Dermis blood vessel endothelial cell (primary cell): ENCODE measurements at regions not wholly inside any gene's neighbourhood (a gene's known extent, or its start where the extent isn't known, plus 50 kb on each side); places are given as distances from the start of the nearest gene placed in this dataset.

Source experiments
- DNase-seq: peaks from one replicate; pipeline ENCODE4 v3.0.0; 2010

DNA sequence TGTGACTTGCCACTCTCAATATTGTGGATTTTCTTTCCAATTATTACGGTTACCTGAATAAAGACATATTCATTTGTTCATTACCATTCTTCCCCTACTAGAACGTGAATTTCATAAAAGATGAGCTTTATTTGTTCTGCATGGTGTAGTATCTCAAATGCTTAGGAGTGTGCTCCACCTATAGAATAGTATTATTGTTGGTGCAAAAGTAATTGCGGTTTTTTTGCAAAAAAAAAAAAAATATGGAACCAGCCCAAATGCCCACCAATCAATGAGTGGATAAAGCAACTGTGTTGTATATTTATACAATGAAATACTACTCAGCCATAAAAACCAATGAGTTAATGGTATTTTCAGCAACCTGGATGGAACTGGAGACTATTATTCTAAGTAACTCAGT, 525.5 kb upstream of the PRKX start:
- DNase-seq = no peak

DNA sequence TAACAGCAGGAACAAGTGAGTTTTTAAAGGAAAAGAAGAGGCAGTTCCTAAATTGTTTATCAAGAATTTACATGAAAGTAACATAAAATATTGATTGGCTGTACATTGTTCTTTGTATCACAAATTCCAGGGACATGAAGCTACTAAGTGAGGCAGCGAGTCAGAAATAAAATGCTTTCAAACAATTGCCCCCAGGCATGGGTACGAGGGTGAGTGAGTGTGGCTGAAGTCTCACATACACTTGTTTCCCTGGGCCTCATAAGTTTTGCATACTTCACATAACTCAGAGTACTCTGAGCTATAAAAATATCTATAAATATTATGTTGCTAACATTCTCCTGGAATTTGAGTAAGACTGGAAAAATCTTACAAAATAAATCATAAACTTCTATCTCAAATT, 511.6 kb upstream of the PRKX start:
- no peak for DNase-seq

DNA sequence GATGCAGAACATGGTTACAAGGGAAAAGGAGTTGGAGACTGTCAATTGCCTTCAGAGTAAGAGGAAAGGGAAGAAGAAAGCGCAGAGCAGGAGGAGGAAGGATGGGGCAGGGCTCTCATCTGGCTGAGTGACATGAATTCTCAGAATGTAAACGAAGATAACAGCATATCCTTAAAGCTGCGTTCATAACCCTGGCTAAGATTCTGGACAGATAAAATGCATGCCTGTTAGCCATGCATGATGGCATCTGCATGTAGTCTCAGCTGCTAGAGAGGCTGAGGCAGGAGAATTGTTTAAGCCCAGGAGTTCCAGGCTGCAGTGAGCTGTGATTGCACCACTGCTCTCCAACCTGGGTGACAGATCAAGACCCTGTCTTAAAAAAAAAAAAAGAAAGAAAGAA, 493.5 kb upstream of the PRKX start:
- DNase-seq = no peak

DNA sequence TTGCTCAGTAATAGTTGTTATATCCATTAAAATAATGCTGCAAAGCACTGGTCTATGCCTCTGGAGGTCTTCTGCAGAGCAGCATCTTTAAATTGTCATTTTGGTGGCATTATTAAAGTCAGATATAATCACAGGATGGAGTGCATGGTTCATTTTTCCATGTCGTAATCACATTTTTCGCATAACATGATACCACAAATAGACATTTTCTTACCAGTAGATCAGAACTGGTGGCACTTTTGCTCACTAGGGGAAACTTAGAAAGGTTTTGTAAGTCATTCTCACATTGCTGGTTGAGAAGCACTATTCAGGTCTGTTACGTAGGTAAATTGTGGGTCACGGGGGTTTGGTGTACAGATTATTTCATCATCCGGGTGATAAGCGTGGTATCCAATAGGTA, 484.5 kb upstream of the PRKX start:
- no peak for DNase-seq

DNA sequence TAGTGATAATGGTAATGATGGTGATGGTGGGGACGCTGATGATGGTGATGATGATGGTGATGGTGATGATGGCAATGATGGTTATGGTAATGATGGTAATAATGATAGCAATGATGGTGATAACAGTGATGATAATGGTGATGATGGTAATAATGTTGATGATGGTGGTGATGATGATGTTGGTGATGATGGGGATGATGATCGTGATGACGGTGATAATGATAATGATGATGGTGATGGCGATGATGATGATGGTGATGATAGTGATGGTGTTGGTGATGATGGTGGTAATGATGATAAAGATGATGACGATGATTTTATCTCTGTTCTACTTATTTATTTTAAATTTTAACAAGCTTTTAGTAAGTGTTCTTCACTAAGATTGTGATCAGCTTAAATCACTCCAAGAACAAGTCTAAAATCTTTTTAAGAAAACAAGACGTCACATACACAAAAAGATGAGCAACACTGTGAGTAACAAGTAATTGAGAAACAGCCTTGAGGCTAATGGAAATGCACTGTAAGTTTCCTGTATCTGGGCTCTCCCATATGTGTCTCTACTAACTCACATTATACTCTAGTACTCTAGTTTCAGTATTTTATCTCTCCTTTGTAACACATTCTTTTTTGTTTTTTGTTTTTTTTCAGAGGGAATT, 480.2 kb upstream of the PRKX start:
- DNase-seq = no peak

DNA sequence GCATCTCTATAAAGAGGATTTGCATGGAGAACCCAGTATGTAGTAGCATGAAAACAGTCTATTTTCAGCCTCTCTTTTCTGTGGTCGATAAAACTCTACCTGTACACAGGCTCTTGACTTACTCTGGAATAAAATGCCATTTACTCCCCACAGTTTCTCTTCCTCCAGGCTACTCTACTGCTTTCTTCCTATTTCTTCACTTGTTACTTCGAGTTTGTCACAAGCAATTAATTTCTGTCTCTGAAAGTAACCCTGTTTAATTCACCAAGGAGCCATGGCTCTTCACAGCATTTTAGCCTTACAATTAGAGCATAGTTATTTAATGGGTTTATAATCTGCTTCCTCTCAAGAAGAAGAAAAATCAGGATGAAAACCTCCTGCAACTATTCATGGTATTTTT, 472.9 kb upstream of the PRKX start:
- no peak for DNase-seq

DNA sequence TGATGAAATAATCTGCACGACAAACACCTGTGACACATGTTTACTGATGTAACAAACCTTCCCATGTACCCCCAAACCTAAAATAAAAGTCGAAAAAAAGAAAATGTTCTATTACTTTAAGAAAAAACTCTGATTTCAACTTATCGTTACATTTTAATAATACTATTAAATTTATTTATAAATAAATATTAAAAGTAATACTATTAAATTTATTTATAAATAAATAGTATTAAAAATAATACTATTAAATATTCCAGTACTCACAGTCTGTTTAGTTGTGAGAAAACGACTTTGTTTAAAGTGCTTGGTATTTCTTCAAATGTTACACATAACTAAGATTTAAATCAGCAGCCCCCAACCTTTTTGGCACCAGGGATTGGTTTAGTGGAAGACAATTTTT, 471.6 kb upstream of the PRKX start:
- DNase-seq = no peak

DNA sequence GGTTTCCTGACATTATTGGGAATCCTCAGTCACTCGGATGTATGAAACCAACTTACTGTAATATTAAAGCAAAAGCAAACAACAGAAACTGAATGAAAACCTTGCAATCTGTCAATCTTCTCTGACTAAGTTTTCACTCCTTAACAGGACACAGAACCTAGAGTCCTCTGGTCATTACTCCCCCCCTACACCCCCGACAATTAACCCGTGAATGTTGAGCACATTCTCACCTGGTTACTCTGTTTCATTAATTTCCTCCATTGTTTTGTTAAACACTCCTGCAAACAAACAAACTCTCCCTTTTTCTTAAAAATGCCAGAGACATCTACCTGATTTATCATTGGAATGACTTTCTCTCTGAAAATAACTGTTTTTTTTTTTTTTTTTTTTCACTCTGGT, 469.0 kb upstream of the PRKX start:
- DNase-seq = no peak

DNA sequence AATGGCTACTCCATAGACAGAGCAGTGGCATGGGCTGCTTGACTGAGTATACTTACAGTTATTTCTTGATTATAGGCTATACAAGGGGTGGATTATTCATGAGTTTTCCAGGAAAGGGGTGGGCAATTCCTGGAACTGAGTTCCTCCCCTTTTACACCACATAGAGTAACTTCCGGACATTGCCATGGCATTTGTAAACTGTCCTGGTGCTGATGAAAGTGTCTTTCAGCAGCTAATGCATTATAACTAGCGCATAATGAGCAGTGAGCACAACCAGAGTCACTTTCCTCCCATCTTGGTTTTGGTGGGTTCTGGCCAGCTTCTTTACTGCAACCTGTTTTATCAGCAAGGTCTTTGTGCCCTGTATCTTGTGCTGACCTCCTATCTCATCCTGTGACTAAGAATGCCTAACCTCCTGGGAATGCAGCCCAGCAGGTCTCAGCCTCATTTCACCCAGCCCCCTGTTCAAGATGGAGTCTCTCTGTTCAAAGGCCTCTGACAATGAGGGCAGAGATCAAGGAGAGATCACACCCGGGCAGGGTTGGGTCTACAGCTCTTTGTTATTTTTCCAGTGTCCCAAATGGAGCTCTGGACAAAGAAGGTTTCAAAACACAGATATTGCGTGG, 468.4 kb upstream of the PRKX start:
- DNase-seq = no peak

DNA sequence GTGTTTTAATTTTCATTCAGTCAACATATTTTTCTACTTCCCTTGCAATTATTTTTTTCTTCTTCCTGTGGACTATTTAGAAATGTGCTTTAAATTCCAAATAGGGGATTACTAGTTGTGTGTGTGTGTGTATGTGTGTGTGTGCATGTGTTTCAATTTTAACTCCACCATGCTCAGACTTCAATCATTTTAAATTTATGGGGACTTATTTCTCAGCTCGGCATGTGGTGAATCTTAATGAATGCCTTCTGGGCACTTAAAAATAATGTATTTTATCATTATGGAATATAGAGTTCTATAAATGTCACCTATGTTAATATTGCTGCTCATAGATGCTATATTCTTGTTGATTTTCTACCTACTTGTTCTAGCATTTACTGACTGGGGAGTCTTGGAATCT, 465.6 kb upstream of the PRKX start:
- DNase-seq = no peak

DNA sequence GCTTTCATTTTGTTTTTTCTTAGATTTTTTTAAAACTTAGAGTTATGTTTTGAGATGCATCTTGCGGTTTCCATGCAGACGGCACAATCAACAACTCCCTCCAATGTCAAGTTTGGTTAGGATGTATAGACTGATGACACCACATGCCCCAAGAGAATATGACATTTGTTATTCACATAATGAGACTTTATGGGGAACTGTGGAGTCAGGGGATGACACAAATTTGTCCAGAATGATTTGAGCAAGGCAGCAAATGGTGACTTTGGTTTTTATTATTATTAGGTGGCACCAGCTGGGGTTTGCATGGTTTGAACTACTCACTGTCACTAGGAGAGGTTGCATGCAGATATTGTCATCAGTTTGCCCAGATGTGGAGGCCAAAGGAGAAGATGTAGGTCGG, 461.8 kb upstream of the PRKX start:
- DNase-seq = no peak

DNA sequence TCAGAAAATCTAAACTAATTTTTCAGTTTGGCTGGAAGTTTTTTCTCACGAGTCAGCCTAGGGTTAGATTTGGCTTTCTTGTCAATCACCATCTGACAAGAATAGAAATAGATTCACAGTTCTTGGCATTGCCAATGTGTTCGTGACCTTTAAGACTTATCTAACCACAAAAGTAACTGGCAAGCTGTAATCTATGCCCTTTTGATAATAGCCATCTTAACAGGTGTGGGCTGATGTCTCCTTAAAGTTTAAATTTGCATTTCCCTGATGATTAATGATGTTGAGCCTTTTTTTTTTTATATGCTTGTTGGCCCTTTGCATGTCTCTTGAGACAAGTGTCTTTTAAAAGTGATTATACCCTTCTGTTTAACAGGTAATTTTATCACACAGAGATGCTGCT, 460.3 kb upstream of the PRKX start:
- no peak for DNase-seq

DNA sequence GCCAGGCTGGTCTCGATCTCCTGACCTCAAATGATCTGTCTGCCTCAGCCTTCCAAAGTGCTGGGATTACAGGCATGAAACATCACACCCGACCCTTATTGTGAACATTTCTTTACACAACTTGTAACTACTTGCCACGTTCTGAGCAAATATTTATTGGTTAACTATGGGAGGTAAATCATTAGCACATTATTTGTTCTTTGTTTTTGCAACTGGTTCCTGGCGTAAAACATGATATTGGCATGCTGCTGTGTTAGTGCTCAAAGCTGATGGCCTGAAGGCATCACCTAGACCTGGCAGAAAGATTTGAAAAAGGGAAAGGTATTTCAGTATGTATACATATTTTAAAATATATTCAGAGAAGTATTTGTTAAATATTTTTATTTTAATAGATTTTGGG, 438.3 kb upstream of the PRKX start:
- no peak for DNase-seq

DNA sequence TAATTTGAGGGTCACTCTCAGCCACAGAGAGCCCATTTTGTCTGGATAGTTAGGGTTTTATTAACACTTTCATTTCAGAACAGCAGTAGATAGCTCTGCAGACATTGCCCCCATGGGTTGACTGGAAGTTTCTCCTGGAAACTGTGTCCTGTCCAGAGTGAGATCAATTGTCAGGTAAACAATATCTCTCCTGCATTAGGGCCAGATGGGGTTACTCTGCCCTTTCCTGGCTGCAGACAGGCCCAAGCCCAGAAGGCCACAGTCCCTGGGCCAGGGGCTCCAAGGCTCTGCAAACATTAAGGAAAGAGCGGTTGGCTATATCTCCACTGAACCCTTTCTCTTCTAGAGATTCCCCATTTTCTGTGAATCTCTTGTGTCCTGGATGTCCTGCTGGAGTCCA, 436.8 kb upstream of the PRKX start:
- no peak for DNase-seq

DNA sequence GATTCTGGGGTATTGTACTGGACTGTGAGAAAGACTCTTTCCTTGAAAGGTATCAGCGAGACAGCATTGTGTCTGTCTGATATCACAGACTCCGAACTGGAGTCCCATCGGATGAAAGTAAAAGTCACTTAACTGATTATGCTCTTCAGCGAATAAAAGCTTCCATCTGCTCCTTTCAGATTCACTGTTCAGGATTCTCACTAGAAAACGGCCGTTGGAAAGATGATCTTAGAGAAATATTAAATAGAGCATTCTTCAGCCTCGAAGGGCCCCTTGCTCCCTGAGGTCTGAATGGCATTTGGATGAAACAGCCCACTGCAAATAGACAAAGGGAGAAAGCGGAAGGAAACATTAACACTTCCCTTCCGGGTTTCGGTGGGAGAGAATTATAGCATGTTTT, 416.2 kb upstream of the PRKX start:
- no peak for DNase-seq

DNA sequence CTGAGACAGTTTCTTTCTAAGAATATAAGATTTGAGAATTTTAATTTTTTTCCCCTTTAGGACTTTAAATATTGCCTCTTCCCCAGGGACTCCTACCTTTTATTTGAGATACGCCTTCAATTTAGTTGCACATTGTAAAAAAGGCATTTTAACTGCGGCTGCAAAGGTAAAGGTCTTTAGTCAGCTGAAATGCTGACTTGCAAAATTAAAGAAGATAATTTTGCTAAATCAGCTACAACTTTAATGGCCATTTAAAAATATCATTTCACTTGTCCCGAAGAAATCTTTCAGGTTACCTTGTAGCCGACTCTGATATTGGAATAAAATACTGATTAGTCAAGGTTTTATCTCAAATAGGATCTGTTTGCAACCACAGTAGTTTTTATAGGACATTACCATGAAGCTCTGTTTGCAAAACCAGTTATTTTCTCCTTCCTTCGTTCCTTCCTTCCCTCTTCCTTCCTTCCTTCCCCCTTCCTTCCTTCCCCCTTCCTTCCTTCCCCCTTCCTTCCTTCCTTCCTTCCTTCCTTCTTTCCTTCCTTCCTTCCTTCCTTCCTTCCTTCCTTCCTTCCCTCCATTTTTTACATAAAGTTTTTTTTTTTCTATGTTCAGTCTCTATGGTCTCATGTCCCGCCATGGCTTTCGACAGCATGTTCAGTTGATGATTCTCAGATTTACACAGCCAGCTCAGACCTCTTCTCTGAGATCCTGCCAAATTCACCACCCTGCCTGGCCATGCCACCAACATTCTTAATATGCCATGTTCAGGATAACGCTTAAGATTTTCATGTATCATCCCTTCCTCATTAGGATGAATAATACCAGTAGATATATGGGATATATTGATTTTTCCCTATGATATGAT, 405.4 kb upstream of the PRKX start:
- DNase-seq = no peak

DNA sequence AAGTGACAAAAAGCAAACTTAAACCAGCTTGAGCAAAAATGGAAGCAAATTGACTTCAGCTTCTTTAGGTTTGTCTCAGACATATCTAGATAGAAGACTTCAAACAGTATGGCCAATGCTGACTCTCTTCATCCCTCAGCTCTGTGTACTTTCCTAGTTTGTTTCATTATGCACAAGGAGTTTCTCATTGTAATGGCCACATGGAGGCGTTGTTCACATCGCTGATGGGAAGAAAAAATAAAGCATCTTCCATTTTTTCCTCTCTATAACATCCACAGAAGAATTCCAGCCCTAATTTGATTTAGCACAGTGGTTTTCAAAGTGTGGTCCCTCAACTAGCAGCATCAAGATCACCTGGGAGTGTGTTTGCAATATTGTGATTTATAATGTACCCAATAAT, 397.5 kb upstream of the PRKX start:
- DNase-seq = no peak

DNA sequence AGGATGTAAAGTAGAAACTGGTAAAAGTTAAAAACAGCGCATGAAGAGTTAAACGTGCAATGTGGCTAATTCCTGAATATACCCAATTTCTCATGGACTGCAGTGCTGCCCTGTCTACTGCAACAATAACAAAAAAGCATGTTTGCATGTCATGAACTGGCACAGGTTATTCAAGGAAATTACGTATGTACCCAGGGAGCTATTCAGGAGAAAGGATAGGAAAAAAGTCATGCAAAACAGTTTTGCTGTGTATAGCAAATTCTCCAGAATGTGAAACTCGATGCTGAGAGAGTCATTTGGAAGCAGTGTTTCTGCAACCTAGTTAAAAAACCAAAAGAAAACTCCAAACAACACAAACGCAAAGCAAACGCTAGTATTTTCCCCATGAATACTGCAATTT, 381.5 kb upstream of the PRKX start:
- DNase-seq = no peak

DNA sequence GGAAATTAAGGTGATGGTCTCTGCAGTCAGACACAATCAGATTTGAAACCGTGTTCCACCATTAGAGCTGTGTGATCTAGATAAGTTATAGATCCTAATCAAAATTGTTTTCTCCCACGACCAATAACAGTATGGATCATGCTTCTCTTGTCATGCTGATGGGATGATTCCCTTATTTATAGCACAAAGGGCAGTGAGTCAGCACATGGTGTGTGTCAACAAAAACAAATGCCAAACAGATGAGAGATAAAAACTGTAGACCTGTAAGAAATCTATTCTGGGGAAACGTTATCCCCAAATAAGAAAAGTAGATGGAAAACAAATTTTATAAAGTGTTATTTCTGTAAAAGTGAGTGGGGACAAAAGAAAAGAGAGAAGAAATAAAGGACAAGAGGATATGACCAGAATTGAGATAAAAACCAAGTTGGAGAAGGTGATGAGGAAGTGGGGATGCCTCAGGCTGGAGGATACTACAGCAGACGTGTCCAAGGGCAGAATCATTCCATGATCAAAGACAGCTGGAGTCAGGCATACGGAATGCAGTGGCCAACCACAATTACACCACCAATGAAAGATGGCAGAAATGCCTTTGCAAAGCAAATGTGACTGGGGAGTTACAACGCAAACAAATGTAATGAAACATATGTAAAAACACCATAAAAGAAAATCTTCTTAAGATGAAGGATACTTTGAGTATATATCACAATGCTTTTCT, 377.8 kb upstream of the PRKX start:
- no peak for DNase-seq

DNA sequence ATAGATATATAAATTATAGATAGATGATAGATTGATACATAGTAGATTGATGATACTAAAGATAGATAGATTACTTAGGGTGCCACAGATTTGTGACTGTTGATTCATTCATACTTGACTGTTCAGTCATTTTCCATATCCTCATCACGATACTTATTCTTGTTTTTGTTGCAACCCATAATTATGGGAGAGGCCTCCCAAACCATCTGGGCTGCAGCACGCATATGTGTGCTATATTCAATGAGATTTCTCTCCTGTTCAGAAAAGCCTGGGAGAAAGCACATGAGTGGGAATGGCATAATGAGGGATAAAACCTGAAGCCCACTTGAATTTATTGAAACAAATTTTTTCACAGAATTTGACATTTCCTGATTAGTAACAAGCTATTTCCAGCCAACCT, 346.4 kb upstream of the PRKX start:
- DNase-seq = no peak

DNA sequence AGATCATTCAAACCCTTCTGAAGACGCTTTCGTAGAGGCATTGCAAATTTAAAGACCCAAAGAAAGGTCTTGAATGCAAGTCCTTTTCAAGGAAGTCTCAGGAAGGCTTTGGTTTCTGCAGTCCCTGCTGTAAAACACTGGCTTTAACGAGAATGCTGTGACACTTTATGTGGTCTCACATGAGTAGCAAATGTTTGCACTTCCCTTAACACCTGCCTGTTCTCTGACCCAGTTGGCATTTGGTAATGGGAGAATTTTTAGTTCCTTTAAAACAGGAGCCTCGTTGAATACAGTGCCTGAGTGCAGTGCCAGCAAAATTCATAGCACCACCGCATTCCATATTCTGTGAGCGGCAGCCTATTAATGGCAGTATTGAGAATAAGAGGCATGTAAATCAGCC, 330.5 kb upstream of the PRKX start:
- no peak for DNase-seq

DNA sequence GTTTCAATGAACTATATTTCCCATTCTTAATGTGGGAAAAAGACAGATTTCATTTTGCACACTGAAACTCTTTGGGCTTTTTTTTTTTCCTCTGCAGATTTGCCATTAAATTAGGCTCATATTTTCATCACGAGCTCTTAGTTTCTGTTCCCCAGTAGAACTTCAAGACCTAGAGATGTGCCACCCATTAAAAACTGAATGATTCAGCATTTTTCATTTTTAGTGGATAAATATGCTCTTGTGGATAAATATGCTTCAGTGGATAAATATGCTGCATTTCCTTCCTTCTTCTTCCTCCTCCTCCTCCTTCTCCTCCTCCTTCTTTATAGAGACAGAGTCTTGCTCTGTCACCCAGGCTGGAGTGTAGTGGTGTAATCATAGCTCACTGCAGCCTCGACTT, 322.4 kb upstream of the PRKX start:
- no peak for DNase-seq

DNA sequence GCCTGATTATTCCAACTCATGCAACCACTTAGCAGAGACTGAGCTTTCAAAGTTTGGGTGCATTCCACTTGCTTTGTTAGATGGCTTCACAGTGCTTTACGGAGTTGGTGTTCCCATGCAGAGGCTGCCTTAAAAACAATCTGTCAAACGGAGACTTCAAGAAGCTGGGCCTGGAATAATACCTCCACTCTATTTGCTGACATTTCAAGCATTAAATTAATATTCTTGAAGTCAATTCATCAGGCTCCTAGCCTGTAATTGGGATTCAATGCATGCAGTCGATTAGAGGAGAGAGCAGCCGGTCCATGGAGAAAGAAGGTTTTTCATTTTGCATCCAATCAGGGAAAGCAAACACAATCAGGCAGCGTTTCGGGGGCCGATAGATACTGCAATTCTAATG, 314.7 kb upstream of the PRKX start:
- DNase-seq = no peak

DNA sequence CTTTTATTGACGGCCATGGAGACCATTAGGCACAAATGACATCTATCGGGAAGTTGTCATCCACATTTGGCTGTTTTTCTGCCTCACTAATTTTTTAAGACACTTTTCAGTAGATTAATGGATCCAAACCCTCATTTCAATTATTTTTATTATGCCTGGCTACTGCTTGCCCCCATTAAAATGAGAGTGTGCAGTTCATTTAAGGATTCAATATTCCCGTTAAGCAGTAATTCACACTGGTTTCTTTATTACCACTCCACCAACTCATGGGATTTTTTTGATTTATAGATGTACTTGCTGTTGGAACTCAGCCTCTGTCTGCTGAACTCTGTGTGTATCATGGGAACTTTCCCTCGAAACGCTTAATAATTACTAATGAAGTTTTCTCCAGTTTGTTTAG, 291.8 kb upstream of the PRKX start:
- no peak for DNase-seq
